NCI-H2029 treated with DMSO at 0.1 percent for 48 hours (cell line): ENCODE measurements at regions not wholly inside any gene's neighbourhood (a gene's known extent, or its start where the extent isn't known, plus 50 kb on each side); places are given as distances from the start of the nearest gene placed in this dataset.

Experiments used
- DNase-seq: peaks from one replicate; lab custom pipeline; 2025; lab: John Stamatoyannopoulos, UW

DNA sequence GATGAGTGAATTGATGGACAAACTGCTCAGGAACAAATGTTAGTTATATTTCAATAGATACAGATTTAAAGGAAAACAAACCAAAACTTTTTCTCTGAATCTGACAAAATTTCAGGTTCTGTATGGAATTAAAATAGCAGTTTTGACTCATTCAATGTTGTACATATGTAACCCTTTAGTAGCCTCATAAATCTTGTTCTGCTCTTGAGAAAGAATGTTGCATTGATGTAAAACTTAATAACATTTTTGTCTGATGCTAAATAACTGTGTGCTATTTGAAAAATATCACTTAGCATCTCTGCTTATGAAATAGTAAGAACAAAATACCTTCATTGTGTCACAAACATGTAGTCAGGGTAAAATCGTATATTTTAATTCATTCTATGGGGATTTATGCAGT, 168.9 kb upstream of the NOVA1 start:
- no peak for DNase-seq

- DNase-seq = no peak
These were observed 176.2 kb upstream of the NOVA1 start for GRCh38 chr14:26773906-26774593.

- DNase-seq = no peak
These were observed 178.1 kb upstream of the NOVA1 start for GRCh38 chr14:26775765-26776563.

DNA sequence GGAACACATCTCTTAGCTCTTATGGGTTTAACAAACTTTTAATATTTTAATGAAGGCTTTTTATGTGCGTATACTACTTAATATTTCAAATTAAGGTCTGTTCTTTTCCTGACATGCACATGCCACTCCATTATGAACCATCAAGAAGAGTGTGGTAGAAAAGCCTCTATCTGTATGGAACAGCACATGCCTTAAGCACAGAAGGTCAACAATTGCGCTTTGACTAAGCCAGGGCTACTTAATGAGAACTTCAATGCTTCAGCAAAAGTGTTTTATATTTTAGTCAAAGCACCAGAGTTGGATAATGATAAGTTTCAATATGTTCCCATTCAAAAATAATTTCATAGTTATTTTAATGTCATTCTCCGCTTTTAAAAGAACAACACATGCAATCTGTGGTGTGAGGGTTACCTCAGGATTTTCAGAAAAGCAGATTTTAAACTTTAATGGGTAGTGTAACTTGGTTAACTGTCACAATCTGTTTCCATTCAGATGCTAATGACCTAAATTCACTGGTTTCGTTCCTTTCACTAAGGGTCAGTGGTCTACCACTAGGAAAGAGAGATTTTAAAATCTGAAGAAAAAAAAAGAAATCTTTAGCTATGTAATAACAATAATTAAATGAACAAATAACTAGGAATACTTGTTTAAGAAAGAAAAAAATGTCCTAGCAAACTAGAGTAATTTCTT, 193.4 kb upstream of the NOVA1 start:
- DNase-seq = no peak

GRCh38 chr14:26794731-26795130, 196.9 kb upstream of the NOVA1 start:
- DNase-seq = no peak

DNA sequence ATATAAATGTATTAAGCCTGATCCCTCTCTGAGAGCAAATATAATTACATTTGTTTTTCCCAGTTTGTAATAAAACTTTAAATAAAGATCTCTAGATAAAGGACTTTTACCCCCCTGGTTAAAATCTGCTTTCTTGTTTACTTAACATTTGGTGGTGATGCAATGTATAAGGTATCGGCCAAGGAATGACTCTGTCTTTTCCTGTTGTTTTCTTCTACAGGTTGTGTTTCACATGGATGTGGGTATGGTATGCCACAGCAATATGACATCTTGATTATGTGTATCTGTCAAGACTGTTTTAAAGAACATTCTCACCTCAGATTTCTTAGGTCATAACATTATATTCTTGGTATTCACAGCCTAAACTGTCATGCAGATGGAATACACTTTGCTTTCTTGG, 210.6 kb upstream of the NOVA1 start:
- DNase-seq = no peak

- no peak for DNase-seq
These were observed 212.8 kb upstream of the NOVA1 start for GRCh38 chr14:26810631-26811030.

GRCh38 chr14:26811756-26812305, 214.0 kb upstream of the NOVA1 start:
- no peak for DNase-seq

DNA sequence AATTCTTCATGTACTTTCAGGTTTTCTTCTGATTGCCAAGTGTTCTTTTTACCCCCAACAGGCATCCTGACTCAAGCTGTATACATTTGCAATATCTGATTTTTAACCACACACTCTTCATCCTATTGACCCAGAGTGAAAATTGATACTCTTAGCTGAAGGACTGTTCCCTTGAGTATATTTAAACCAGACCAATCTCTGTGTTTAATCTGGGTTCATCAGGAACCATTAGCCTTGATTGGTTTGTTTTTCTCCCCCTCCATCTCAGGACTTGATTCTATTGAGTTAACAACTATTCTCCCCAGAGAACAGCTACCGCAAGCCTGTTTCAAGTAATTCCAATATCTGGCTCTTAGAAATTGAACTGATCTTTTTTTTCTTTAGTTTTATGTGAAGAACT, 222.3 kb upstream of the NOVA1 start:
- no peak for DNase-seq

- no peak for DNase-seq
These were observed 222.7 kb upstream of the NOVA1 start for GRCh38 chr14:26820572-26820971.

DNA sequence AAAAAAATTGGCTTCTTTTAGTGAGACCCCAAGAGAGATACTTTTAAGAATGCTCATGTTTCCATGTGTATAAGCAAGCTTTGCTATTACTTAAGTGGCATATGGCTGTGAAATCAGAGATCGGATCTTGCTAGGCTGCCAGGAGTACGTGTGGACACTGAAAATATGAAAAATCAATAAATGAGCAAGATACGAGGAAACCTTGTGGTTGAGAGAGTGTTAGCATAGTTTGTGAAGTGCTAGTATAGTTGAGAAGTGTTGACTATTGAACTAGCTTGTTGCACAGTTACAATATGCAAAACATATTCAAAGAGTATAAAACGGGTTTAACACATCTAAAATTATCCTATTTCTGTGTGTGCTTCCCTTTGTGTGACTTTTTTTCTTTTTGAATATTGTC, 230.9 kb upstream of the NOVA1 start:
- DNase-seq = no peak

- no peak for DNase-seq
These were observed 235.9 kb upstream of the NOVA1 start for GRCh38 chr14:26833621-26834176.

- no peak for DNase-seq
These were observed 238.2 kb upstream of the NOVA1 start for GRCh38 chr14:26835979-26836570.

DNA sequence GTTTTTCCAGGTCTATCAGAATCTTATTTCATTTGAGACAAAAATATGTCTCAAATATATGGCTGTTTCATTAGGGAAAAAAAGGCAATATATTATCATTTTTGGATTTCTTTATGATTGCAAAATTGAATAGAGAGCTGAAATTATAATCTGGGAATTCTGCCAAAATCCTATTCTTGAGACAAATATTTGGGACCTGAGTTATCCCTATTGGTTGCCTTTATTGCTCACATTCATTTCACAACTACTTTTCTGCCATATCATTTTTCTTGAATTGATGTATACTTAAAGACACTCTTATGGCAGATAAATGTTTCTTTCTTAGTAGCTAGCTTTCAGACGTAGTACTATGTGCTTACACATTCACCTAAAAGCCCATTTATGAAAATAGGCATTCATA, 241.6 kb upstream of the NOVA1 start:
- no peak for DNase-seq

DNA sequence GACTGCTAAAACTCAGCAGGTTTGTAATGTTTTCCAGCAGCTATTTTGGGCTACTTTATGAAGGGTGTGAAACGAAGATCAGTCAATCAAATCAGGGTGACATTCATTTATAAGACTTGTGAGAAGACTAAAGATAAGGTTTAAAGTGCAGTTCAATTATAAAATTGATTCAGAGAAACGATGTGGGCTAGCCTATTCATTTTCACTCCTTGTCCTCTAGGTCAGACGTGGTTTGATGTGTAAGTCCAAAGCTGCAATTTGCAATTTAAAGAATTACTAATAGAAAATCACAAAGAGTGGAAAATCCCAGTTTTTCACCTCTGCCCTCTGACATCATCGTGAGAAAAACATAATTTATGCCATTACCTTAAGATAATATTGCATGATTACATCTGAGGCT, 243.5 kb upstream of the NOVA1 start:
- no peak for DNase-seq

GRCh38 chr14:26841920-26842741, 244.3 kb upstream of the NOVA1 start:
- DNase-seq = no peak

GRCh38 chr14:26845151-26845818, 247.5 kb upstream of the NOVA1 start:
- no peak for DNase-seq

DNA sequence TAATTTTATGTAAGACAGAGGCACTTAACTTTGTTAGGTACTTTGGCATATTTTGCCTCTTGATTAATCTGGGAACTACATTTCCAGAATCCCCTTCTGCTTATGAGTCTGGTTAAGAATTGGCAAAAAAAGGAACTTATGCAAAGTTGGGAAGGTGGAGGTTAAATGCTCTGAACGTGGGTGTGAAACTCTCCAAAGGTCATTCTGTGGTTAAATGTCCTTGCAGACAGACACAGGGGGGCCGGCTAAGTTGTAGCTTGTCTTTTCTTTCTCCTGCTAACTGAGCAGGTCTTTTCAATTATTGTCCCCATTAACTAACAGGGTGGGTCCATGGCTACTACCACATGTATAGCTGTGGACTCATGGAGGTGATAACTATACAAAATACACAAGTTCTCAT, 248.6 kb upstream of the NOVA1 start:
- DNase-seq = no peak

- DNase-seq = no peak
These were observed 251.7 kb upstream of the NOVA1 start for GRCh38 chr14:26849514-26849913.

- DNase-seq = no peak
These were observed 254.0 kb upstream of the NOVA1 start for GRCh38 chr14:26851793-26852192.
